HEK293 (cell line): ENCODE measurements at regions not wholly inside any gene's neighbourhood (a gene's known extent, or its start where the extent isn't known, plus 50 kb on each side); places are given as distances from the start of the nearest gene placed in this dataset.

Source experiments
- CTCF ChIP-seq: fragments of 450-650 bp; formaldehyde crosslinking; IDR thresholded peaks from 2 replicates; pipeline ENCODE4 v1.5.1; 2016; ENCODE audit warnings: missing biosample characterization, missing genetic modification characterization
- ZNF146 ChIP-seq: fragments of 450-650 bp; formaldehyde crosslinking; IDR thresholded peaks from 2 replicates; pipeline ENCODE4 v1.5.1; 2016; ENCODE audit warnings: missing biosample characterization, missing genetic modification characterization

DNA sequence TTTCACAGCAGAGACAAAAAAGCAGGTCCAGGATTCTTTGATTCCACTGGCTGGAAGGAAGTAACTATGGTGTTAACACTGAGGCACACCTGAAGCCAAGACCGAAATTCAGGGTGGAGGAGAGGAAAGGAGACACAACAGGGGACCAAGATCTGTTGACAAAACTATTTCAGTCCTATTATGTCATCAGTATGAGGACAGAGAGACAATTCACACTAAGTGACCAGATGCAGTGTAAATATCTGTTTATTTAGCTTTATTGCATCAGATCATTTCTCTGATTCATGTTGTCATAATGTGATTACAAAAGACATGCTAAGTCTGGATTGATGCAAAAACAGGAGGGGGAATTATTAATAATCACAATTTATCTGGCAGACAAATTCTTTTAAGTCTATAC lies 118.8 kb downstream of the SIPA1L2 start:
- no peak for TF ChIP-seq ZNF146
- no peak for TF ChIP-seq CTCF (tag by site-specific recombination)
